ENCODE measurements at regions not wholly inside any gene's neighbourhood (a gene's known extent, or its start where the extent isn't known, plus 50 kb on each side); places are given as distances from the start of the nearest gene placed in this dataset.

GRCh38 chr14:76974365-76974764 lies 54.1 kb downstream of the IRF2BPL start:
- no peak for DNase-seq (ENCODE audit: low spot score)
- Mint-ChIP-seq H3K4me3 (ENCODE audit: unreplicated experiment) (no peak overlapping the region), H3K27me3 (ENCODE audit: low read depth) (no peaks in the 10 kb centered on the region), H3K9me3 (ENCODE audit: low read depth) (no peaks in the 10 kb centered on the region), H3K27ac (ENCODE audit: unreplicated experiment) (no peak overlapping the region), H3K36me3 (ENCODE audit: low read depth) (no peaks in the 10 kb centered on the region), H3K4me1 (ENCODE audit: low read depth) (no peaks in the 10 kb centered on the region)
- TF ChIP-seq CTCF (IDR thresholded peaks at IDR 0.05) = no peak

- no peaks in the 10 kb centered on the region for H3K36me3 Mint-ChIP-seq (ENCODE audit: low read depth)
These were observed 57.0 kb downstream of the IRF2BPL start for GRCh38 chr14:76971549-76971948.

GRCh38 chr14:76968621-76969063 lies 59.9 kb downstream of the IRF2BPL start:
- Mint-ChIP-seq H3K27me3 (ENCODE audit: low read depth) (no peaks in the 10 kb centered on the region), H3K9me3 (ENCODE audit: low read depth) (no peaks in the 10 kb centered on the region), H3K27ac (ENCODE audit: unreplicated experiment) (no peak overlapping the region), H3K36me3 (ENCODE audit: low read depth) (no peaks in the 10 kb centered on the region), H3K4me3 (ENCODE audit: unreplicated experiment) (no peak overlapping the region), H3K4me1 (ENCODE audit: low read depth) (no peaks in the 10 kb centered on the region)
- TF ChIP-seq CTCF (IDR thresholded peaks at IDR 0.05) = no peak
- DNase-seq (ENCODE audit: low spot score) = no peak

More at GRCh38 chr14:76971549-76971948, 57.0 kb downstream of the IRF2BPL start:
- Mint-ChIP-seq H3K4me1 (ENCODE audit: low read depth) (no peaks in the 10 kb centered on the region), H3K27me3 (ENCODE audit: low read depth) (no peaks in the 10 kb centered on the region), H3K4me3 (ENCODE audit: unreplicated experiment) (no peak overlapping the region), H3K9me3 (ENCODE audit: low read depth) (no peaks in the 10 kb centered on the region), H3K27ac (ENCODE audit: unreplicated experiment) (no peak overlapping the region)
- no peak for TF ChIP-seq CTCF (IDR thresholded peaks at IDR 0.05)
- DNase-seq (ENCODE audit: low spot score) = no peak

GRCh38 chr14:76967788-76968187 lies 60.7 kb downstream of the IRF2BPL start:
- no peaks in the 10 kb centered on the region for H3K9me3 Mint-ChIP-seq (ENCODE audit: low read depth)
- H3K4me3 Mint-ChIP-seq (ENCODE audit: unreplicated experiment) = no peak overlapping the region
- no peaks in the 10 kb centered on the region for H3K27me3 Mint-ChIP-seq (ENCODE audit: low read depth)
- no peak for TF ChIP-seq CTCF (IDR thresholded peaks at IDR 0.05)
- no peaks in the 10 kb centered on the region for H3K36me3 Mint-ChIP-seq (ENCODE audit: low read depth)
- DNase-seq (ENCODE audit: low spot score) = no peak
- H3K27ac Mint-ChIP-seq (ENCODE audit: unreplicated experiment) = no peak overlapping the region
- H3K4me1 Mint-ChIP-seq (ENCODE audit: low read depth) = no peaks in the 10 kb centered on the region

- no peak for DNase-seq (ENCODE audit: low spot score)
- no peaks in the 10 kb centered on the region for H3K36me3 Mint-ChIP-seq (ENCODE audit: low read depth)
- no peaks in the 10 kb centered on the region for H3K9me3 Mint-ChIP-seq (ENCODE audit: low read depth)
- peaks cover 24% of the 10 kb centered on the region for H3K4me1 Mint-ChIP-seq (ENCODE audit: low read depth)
- H3K27me3 Mint-ChIP-seq (ENCODE audit: low read depth) = no peaks in the 10 kb centered on the region
- TF ChIP-seq CTCF (IDR thresholded peaks at IDR 0.05) = no peak
- no peak overlapping the region for H3K4me3 Mint-ChIP-seq (ENCODE audit: unreplicated experiment)
- no peak overlapping the region for H3K27ac Mint-ChIP-seq (ENCODE audit: unreplicated experiment)
These were observed 63.3 kb downstream of the IRF2BPL start for GRCh38 chr14:76965232-76965631.

Measured in chondrocyte (in vitro differentiated cells).